GM12878 (cell line): ENCODE measurements at regions not wholly inside any gene's neighbourhood (a gene's known extent, or its start where the extent isn't known, plus 50 kb on each side); places are given as distances from the start of the nearest gene placed in this dataset.

Experiments
- ATAC-seq: fragments of 200-7000 bp; cut with Tn5 transposase; 3 replicates; pipeline ENCODE4 v1.9.1; 2020; ENCODE audit warnings: mild to moderate bottlenecking, moderate library complexity
- BruUV-seq: library from RNA; stranded (reverse); fragments of 400-500 nt; replicated peaks from 2 replicates; lab custom pipeline; 2021; lab: Mats Ljungman, UMichigan
- CTCF ChIA-PET: fragments of 300-600 bp; sonication (Branson Sonifier 250); formaldehyde crosslinking; extraction: SDS; loops from one replicate; lab custom pipeline; 2021; ENCODE audit warnings: inconsistent platforms; lab: Yijun Ruan, JAX
- POLR2A ChIA-PET: fragments of 350-600 bp; formaldehyde crosslinking; extraction: SDS; loops from one replicate; lab custom pipeline; 2021; ENCODE audit warnings: inconsistent platforms; lab: Charles Lee
- RAD21 ChIA-PET: fragments of 300-600 bp; sonication (Branson Sonifier 250); formaldehyde crosslinking; loops from one replicate; lab custom pipeline; 2023; ENCODE audit warnings: antibody characterized with exemption; ENCODE audit not compliant: unreplicated experiment; lab: Charles Lee
- SMC1A ChIA-PET: fragments of 300-600 bp; sonication (Branson Sonifier 250); formaldehyde crosslinking; loops from one replicate; lab custom pipeline; 2023; ENCODE audit not compliant: unreplicated experiment, uncharacterized antibody; lab: Charles Lee
- DNase-seq: peaks from one replicate; pipeline ENCODE4 v3.0.0-alpha.2; 2011; ENCODE audit warnings: low read depth, low spot score
- FAIRE-seq: peaks from 3 replicates; lab custom pipeline; 2011; peaks lifted over from hg19 to GRCh38; lab: Jason Lieb, UNC
- H2AFZ ChIP-seq: 2 replicates; pipeline ENCODE4 v1.6.0; 2011; ENCODE audit warnings: low read depth, low read length, control low read depth; ENCODE audit not compliant: control insufficient read depth
- H3K27ac ChIP-seq: 2 replicates; pipeline ENCODE4 v1.5.1; 2011; ENCODE audit warnings: control low read depth; ENCODE audit not compliant: control insufficient read depth, insufficient read depth
- H3K27me3 ChIP-seq, 2 experiments: replicated peaks in 1 of 2; 2 replicates each; pipeline versions ENCODE4 v1.6.0 to v1.6.1; 2011; ENCODE audit warnings: low read length in 1 of 2; ENCODE audit not compliant: control insufficient read depth in 2 of 2, insufficient read depth in 2 of 2
- H3K36me3 ChIP-seq, 2 experiments: 2 replicates each; pipeline ENCODE4 v1.5.1; 2011; ENCODE audit warnings: low read length in 1 of 2; ENCODE audit not compliant: control insufficient read depth in 2 of 2, insufficient read depth in 2 of 2
- H3K4me1 ChIP-seq: 2 replicates; pipeline ENCODE4 v1.6.1; 2011; ENCODE audit warnings: mild to moderate bottlenecking, low read length, moderate library complexity, mixed read lengths; ENCODE audit not compliant: control insufficient read depth, insufficient read depth
- H3K4me2 ChIP-seq: 2 replicates; pipeline ENCODE4 v1.6.0; 2011; ENCODE audit warnings: control low read depth; ENCODE audit not compliant: control insufficient read depth, insufficient read depth
- H3K4me3 ChIP-seq: fragments of 200-600 bp; sonication (generic); 2 replicates; pipeline ENCODE4 v1.5.1; 2016
- H3K79me2 ChIP-seq: 2 replicates; pipeline ENCODE4 v1.6.0; 2011; ENCODE audit warnings: low read length; ENCODE audit not compliant: control insufficient read depth, insufficient read depth
- H3K9ac ChIP-seq: 2 replicates; pipeline ENCODE4 v1.8.0; 2011; ENCODE audit warnings: low read length, control low read depth, mixed read lengths; ENCODE audit not compliant: control insufficient read depth, insufficient read depth
- H3K9me3 ChIP-seq: replicated peaks from 3 replicates; pipeline ENCODE4 v1.5.1; 2011; ENCODE audit warnings: mild to moderate bottlenecking, low read length; ENCODE audit not compliant: control insufficient read depth, insufficient read depth
- H4K20me1 ChIP-seq: 2 replicates; pipeline ENCODE4 v1.6.0; 2011; ENCODE audit not compliant: control insufficient read depth, insufficient read depth
- MYB ChIP-seq: fragments of 150-350 bp; IDR thresholded peaks from 2 replicates; pipeline ENCODE4 v1.6.1; 2014; ENCODE audit warnings: mild to moderate bottlenecking, low read depth, low read length, borderline replicate concordance
- ZNF24 ChIP-seq: fragments of 450-650 bp; IDR thresholded peaks from 2 replicates; pipeline ENCODE4 v1.6.1; 2017; ENCODE audit warnings: antibody characterized with exemption, mild to moderate bottlenecking
- WGBS: methylation state at CpG from one replicate; pipeline ENCODE4 v1.1.6; 2016; ENCODE audit warnings: low lambda C conversion rate; ENCODE audit not compliant: insufficient replicate concordance, insufficient coverage; ENCODE audit errors: missing lambda C conversion rate; 5-methylcytosine and 5-hydroxymethylcytosine counted together
- in situ Hi-C: fragments of 300-500 bp; cut with MboI; formaldehyde crosslinking; loops from 9 replicates; pipeline ENCODE4 v1.14.3; 2018; ENCODE audit warnings: mixed read lengths
- intact Hi-C: fragments of 100-400 bp; cut with micrococcal nuclease; formaldehyde crosslinking; loops from one replicate; pipeline ENCODE4 v1.14.2; 2022; ENCODE audit not compliant: unreplicated experiment
- TF ChIP-seq, protein P1 (sequence below): fragments of 450-650 bp; IDR thresholded peaks from 2 replicates; pipeline ENCODE4 v1.6.1; 2018; ENCODE audit warnings: borderline replicate concordance, mild to moderate bottlenecking; ENCODE audit not compliant: partially characterized antibody

DNA sequence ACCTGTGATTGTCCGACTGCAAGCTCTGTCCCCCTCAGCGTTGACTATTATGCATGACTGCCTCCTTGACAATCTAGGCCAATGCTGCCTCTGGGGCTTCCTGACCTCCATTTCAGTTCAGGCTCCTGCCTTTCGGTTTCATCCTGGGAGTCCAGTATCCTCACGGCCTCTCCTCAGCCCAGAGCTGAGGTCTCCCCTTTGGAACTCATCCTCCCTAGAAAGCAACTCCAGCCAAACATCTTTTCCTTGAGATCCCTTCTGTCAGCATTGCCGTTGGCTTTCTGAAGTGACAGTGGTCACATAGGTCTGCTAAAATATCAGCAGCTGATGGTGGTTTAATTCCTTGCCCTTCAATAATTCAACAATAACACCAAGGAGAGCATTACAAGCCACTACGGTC lies 519.1 kb upstream of the NBEA start (continued):
- no peak for TF ChIP-seq MYB
- TF ChIP-seq, protein P1, sequence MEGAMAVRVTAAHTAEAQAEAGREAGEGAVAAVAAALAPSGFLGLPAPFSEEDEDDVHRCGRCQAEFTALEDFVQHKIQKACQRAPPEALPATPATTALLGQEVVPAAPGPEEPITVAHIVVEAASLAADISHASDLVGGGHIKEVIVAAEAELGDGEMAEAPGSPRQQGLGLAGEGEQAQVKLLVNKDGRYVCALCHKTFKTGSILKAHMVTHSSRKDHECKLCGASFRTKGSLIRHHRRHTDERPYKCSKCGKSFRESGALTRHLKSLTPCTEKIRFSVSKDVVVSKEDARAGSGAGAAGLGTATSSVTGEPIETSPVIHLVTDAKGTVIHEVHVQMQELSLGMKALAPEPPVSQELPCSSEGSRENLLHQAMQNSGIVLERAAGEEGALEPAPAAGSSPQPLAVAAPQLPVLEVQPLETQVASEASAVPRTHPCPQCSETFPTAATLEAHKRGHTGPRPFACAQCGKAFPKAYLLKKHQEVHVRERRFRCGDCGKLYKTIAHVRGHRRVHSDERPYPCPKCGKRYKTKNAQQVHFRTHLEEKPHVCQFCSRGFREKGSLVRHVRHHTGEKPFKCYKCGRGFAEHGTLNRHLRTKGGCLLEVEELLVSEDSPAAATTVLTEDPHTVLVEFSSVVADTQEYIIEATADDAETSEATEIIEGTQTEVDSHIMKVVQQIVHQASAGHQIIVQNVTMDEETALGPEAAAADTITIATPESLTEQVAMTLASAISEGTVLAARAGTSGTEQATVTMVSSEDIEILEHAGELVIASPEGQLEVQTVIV = no peak

DNA sequence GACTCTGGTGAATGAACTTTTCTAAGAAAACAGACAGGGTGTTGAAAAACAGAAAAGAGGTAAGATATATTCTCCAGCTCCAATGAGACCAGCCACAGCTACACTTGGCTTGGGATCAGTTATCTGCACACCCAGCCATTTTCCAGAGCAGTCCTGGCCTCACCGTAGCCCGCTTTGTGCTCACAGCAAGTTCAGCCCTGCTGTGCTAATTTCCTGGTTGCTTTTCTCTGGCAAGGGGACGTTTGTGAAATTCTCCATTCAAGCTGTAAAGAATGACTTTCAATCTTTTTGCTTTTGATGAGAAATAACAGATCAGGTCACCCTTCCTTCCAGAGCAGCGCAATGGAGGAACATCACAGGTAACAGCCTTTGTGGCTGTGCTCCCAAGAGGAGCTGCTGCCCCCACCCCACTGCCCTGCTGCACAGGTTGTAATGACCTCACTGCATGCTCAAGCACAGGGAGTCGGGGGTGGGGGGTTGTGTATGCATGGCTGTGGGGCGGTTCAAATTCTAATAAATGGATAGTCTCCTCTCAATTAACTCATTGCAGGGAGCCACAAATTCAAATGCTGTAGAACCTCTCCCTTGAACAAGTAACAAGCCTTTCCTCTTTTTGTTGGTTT lies 516.6 kb upstream of the NBEA start:
- WGBS = 41% methylated on average over 6 of the region's 6 CpGs
- H3K4me2 ChIP-seq = no peak overlapping the region
- no peak overlapping the region for H3K4me3 ChIP-seq
- CTCF ChIA-PET = no interaction called here
- RAD21 ChIA-PET = no interaction called here
- no peaks in the 10 kb centered on the region for H4K20me1 ChIP-seq
- H3K27ac ChIP-seq = no peak overlapping the region
- H3K79me2 ChIP-seq = no peaks in the 10 kb centered on the region
- H3K9ac ChIP-seq = no peak overlapping the region
- FAIRE-seq (no peak), ATAC-seq (no peak), DNase-seq (no peak)
- SMC1A ChIA-PET = no interaction called here
- TF ChIP-seq ZNF24 = no peak
- H2AFZ ChIP-seq = no peak overlapping the region
- no peaks in the 10 kb centered on the region for H3K27me3 ChIP-seq
- no peaks in the 10 kb centered on the region; the same call in 2 of the 3 replicates for H3K9me3 ChIP-seq
- H3K4me1 ChIP-seq = no peaks in the 10 kb centered on the region
- BruUV-seq = no TSS peak
- POLR2A ChIA-PET = no interaction called here
- H3K36me3 ChIP-seq = no peaks in the 10 kb centered on the region
- intact Hi-C loops (no loop called here), in situ Hi-C loops (no loop called here)
